ENCODE measurements at regions not wholly inside any gene's neighbourhood (a gene's known extent, or its start where the extent isn't known, plus 50 kb on each side); places are given as distances from the start of the nearest gene placed in this dataset.
"Not testable (repeated sequence)": the region's sequence is repeated elsewhere in the genome, so short reads cannot be mapped to it uniquely, and the experiment has no call there.

DNA sequence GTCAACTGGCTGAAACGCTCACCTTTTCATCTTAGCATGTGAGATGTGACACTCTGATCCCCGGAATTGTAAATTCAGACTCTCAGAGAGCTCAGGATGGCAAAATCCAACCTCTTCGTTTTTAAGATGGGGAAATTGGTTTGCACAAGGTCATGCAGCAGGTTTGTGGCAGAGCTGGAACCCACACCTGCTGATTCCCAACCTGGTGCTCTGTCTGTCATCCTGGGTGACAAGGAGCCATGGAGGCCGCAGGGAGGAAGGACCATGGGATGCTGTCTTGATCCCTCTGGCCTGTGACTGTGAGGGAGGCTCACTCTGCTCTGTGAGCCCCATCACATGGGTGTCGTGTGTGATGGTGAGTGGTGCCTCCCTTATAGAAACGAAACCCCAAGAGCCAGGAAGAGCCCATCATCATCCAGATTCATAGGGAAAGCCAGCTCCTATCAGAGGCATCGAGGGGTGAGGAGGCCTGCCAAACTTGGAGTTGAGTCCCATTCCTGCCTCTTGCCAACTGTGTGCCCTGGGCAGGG lies 87.4 kb upstream of the SYT13 start:
- no peaks in the 10 kb centered on the region for H3K79me2 ChIP-seq (ENCODE audit: control insufficient read depth, insufficient read depth, low read length)
- dilution Hi-C loops (cut with MboI; ENCODE audit: extremely low pct_ligation_motif_present, low sequenced_read_pairs) (no loop called here), intact Hi-C loops (cut with micrococcal nuclease) (no loop called here)
- no peaks in the 10 kb centered on the region for H3K4me1 ChIP-seq (ENCODE audit: control insufficient read depth, extremely low read depth, insufficient read depth, low read length)
- CTCF ChIA-PET = interaction anchor here (6.4 to 9.2 kb wide), 2 partner anchors 283 to 399 kb away, joined by 118 to 349 read pairs; no protein-coding TSS in a partner anchor
- POLR2A ChIA-PET = no interaction called here
- H3K9me3 ChIP-seq (replicated peaks; ENCODE audit: control insufficient read depth, insufficient read depth, low read length) = no peaks in the 10 kb centered on the region
- H3K27me3 ChIP-seq (ENCODE audit: control insufficient read depth in 2 of 2, insufficient read depth in 2 of 2, low read length in 2 of 2) = peaks cover 6 to 7% of the 10 kb centered on the region in 2 experiments
- FAIRE-seq (no peak), DNase-seq (ENCODE audit: low read depth, low spot score) (no peak)
- no peak overlapping the region for H3K9ac ChIP-seq (replicated peaks; ENCODE audit: extremely low read depth, insufficient read depth, low read length)
- H3K36me3 ChIP-seq (ENCODE audit: control insufficient read depth in 2 of 2, extremely low read depth in 1 of 2, insufficient read depth in 2 of 2, low read length in 2 of 2) = no peaks in the 10 kb centered on the region
- no peak overlapping the region for H3K4me2 ChIP-seq (ENCODE audit: insufficient read depth, low read length)
- TF ChIP-seq, protein P1, sequence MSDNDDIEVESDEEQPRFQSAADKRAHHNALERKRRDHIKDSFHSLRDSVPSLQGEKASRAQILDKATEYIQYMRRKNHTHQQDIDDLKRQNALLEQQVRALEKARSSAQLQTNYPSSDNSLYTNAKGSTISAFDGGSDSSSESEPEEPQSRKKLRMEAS (IDR thresholded peaks at IDR 0.05; ENCODE audit: insufficient read depth, insufficient read length) = no peak
- H3K27ac ChIP-seq (ENCODE audit: insufficient read depth, low read depth, low read length) = no peak overlapping the region
- no peak overlapping the region for H3K4me3 ChIP-seq (replicated peaks in 1 of 3; ENCODE audit: insufficient read depth in 1 of 3, low read depth in 1 of 3, low read length in 3 of 3)
- BruUV-seq (replicated peaks) = no TSS peak
- no peak overlapping the region for H2AFZ ChIP-seq (ENCODE audit: low read depth, low read length)
- no peaks in the 10 kb centered on the region for H3K9me1 ChIP-seq (replicated peaks; ENCODE audit: control insufficient read depth, extremely low read depth, insufficient read depth, low read length)
- H4K20me1 ChIP-seq (replicated peaks; ENCODE audit: control insufficient read depth, extremely low read depth, insufficient read depth, low read length) = no peaks in the 10 kb centered on the region

GRCh38 chr11:45372414-45372813 lies 86.3 kb upstream of the SYT13 start:
- H3K9me1 ChIP-seq (replicated peaks; ENCODE audit: control insufficient read depth, extremely low read depth, insufficient read depth, low read length); DNase-seq (ENCODE audit: low read depth, low spot score); H3K27ac ChIP-seq (ENCODE audit: insufficient read depth, low read depth, low read length); H2AFZ ChIP-seq (ENCODE audit: low read depth, low read length); BruUV-seq (replicated peaks); H4K20me1 ChIP-seq (replicated peaks; ENCODE audit: control insufficient read depth, extremely low read depth, insufficient read depth, low read length); H3K27me3 ChIP-seq (ENCODE audit: control insufficient read depth in 2 of 2, insufficient read depth in 2 of 2, low read length in 2 of 2); H3K4me3 ChIP-seq (replicated peaks in 1 of 3; ENCODE audit: insufficient read depth in 1 of 3, low read depth in 1 of 3, low read length in 3 of 3); FAIRE-seq; POLR2A ChIA-PET; intact Hi-C loops (cut with micrococcal nuclease); H3K4me2 ChIP-seq (ENCODE audit: insufficient read depth, low read length); H3K9me3 ChIP-seq (replicated peaks; ENCODE audit: control insufficient read depth, insufficient read depth, low read length); H3K9ac ChIP-seq (replicated peaks; ENCODE audit: extremely low read depth, insufficient read depth, low read length); dilution Hi-C loops (cut with MboI; ENCODE audit: extremely low pct_ligation_motif_present, low sequenced_read_pairs); H3K4me1 ChIP-seq (ENCODE audit: control insufficient read depth, extremely low read depth, insufficient read depth, low read length); H3K79me2 ChIP-seq (ENCODE audit: control insufficient read depth, insufficient read depth, low read length); H3K36me3 ChIP-seq (ENCODE audit: control insufficient read depth in 2 of 2, extremely low read depth in 1 of 2, insufficient read depth in 2 of 2, low read length in 2 of 2): not testable (repeated sequence)
- CTCF ChIA-PET = interaction anchor here (1.3 to 9.2 kb wide), 6 partner anchors 11 to 400 kb away, joined by 4 to 349 read pairs (median 12); no protein-coding TSS in a partner anchor

Data from endothelial cell of umbilical vein (primary cell).